ENCODE measurements at regions not wholly inside any gene's neighbourhood (a gene's known extent, or its start where the extent isn't known, plus 50 kb on each side); places are given as distances from the start of the nearest gene placed in this dataset.

DNA sequence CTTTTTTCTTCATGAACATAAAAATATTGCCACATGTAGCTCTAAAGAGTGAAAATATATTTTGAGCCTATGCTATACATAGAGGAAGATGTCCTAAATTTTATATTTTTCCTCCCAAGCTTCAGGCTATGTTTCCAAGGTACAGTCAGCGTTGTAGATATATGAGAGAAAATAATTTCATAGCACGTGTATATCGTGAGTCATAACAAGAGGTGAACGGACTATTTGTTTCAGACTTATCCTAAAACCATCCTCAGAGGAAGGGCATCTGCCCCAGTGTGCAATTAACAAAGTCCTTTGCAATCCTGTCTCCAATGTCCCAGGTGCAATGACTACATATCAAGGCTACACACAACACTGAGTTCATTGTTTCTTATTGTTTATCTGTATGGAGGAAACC, 177.3 kb upstream of the ARRDC4 start:
- H3K36me3 ChIP-seq (replicated peaks; ENCODE audit: control insufficient read depth, insufficient read depth, low read length): no peaks in the 10 kb centered on the region
- no peaks in the 10 kb centered on the region for H3K27me3 ChIP-seq (ENCODE audit: control insufficient read depth, insufficient read depth, low read length)

DNA sequence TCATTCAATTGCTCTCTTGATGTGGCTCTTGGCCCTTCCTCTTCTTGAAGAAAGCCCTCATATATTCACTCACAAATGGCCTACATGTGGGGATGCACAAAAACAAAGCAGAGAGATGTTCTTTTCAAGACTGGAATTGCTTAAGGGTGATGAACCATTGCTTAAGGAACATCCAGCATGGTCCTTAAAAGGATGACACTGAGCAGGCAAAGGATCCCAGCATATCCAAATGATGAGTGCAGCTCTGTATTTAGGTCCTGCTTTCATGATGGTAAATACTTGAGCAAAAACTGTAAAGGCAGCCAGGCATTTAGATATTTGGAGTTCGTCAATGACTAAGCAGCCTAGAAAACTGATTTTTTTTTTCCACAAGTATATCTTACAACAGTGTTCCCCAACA, 173.8 kb upstream of the ARRDC4 start:
- Histone ChIP-seq H3K27me3 (ENCODE audit: control insufficient read depth, insufficient read depth, low read length) (no peaks in the 10 kb centered on the region), H3K36me3 (replicated peaks; ENCODE audit: control insufficient read depth, insufficient read depth, low read length) (no peaks in the 10 kb centered on the region; the same call in 1 of the 2 replicates), H3K4me3 (ENCODE audit: insufficient read depth, low read depth, low read length) (no peak overlapping the region)
- DNase-seq: no peak

More for the DNA sequence above, 177.3 kb upstream of the ARRDC4 start:
- no peak for DNase-seq
- no peak overlapping the region for H3K4me3 ChIP-seq (ENCODE audit: insufficient read depth, low read depth, low read length)

DNA sequence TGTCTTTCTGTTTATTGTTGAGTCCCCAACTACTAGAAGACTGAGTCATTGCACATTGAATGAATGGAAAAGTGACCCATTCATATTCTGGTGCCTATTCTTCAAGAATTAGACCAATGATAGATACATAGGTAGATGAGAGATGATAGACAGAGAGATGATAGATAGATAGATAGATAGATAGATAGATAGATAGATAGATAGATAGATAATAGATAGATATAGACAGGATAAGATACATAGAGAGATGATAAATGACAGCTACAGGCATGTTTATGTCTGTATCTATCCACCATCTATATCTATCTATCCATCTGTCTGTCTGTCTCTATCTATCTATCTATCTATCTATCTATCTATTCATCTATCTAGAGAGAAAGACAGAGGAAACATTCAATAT, 170.3 kb upstream of the ARRDC4 start:
- Histone ChIP-seq H3K4me3 (ENCODE audit: insufficient read depth, low read depth, low read length) (no peak overlapping the region), H3K36me3 (replicated peaks; ENCODE audit: control insufficient read depth, insufficient read depth, low read length) (no peaks in the 10 kb centered on the region; the same call in 1 of the 2 replicates), H3K27me3 (ENCODE audit: control insufficient read depth, insufficient read depth, low read length) (no peaks in the 10 kb centered on the region)
- no peak for DNase-seq

DNA sequence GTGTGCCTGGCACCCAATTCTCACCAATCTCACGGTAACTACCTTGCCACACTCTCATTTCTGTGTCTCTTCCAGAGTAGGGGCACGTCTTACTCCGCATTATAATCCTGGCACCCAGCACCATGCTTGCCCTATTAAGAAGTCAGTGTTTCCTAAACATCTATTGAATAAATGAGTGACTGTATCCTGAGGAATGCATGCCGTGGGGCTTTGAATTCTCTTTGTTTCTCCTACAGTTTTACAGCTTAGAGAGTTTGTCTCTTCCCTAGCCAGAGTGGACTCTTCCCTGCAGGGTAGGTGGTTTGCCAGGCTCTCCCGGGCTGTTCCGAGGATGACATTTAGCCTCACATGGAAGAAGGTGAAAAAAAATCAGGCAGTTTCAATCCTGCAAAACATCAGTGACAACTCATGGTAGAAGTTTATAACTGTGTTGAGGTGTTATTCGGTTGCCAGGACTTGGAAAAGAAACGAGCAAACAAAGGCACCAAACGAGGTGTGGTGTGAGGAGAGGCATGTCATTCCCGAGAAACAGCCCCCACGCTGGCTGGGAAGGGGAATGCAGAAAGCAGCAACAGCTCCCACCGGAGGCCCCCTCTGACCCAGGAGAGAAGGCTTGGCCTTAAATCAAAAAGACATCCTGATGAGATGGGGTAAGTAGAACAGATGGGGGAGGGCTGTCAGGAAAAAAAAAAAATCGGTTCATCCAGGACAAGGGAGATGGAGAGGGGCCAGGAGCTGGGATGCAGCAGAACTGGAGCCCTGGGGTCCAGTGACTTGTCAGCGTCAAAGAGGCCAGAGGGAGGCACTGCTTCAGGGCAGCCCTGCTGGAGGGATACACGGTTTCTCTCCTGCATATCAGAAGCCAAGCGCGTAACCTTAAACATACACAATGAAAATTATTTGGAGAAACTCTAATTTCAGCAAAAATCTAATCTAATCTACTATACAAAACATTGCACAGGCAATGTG, 168.4 kb upstream of the ARRDC4 start:
- Histone ChIP-seq H3K27me3 (ENCODE audit: control insufficient read depth, insufficient read depth, low read length) (no peaks in the 10 kb centered on the region), H3K36me3 (replicated peaks; ENCODE audit: control insufficient read depth, insufficient read depth, low read length) (no peaks in the 10 kb centered on the region; the same call in 1 of the 2 replicates), H3K4me3 (ENCODE audit: insufficient read depth, low read depth, low read length) (no peak overlapping the region)
- peak; percentile 14 for DNase-seq

DNA sequence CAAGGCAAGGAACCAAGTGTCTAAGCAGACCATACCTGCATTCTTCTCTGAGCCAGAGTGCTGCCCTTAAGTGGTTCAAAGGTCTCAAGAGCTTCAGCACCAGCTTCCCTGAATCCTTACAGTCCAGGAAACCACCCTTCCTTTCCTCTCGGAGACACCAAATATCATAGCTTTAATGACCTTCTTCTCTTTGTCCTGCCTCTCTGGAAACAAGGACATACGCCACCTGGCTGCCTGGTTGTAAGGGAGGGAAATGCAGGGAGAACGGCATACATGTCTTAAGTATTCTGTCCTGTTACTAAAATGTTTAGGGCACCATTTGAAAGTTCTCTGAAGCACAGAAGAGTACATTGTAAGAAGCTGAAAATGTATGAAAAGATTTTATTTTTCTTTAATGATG, 155.6 kb upstream of the ARRDC4 start:
- DNase-seq: no peak
- Histone ChIP-seq H3K27me3 (ENCODE audit: control insufficient read depth, insufficient read depth, low read length) (no peaks in the 10 kb centered on the region), H3K36me3 (replicated peaks; ENCODE audit: control insufficient read depth, insufficient read depth, low read length) (no peaks in the 10 kb centered on the region), H3K4me3 (ENCODE audit: insufficient read depth, low read depth, low read length) (no peak overlapping the region)

DNA sequence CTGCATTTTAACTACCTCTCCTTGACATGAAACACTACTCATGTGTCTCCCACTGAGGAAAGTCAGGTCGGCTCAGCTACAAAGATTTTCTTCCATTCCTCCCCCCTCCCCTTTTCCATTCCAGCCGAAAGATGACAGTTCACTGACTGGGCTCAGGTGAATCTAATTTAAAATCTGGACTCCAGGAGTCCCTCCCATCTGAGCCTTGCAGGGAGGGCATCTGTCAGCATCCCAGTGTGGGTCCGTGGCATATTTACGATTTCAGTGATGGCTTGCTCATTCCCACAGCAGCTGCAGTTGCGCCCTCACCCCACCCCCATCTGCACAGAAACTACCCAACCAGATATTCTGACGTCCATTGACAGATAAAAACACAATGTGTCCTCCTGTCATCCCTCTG, 153.7 kb upstream of the ARRDC4 start:
- no peaks in the 10 kb centered on the region for H3K36me3 ChIP-seq (replicated peaks; ENCODE audit: control insufficient read depth, insufficient read depth, low read length)
- DNase-seq: no peak
- no peaks in the 10 kb centered on the region for H3K27me3 ChIP-seq (ENCODE audit: control insufficient read depth, insufficient read depth, low read length)

DNA sequence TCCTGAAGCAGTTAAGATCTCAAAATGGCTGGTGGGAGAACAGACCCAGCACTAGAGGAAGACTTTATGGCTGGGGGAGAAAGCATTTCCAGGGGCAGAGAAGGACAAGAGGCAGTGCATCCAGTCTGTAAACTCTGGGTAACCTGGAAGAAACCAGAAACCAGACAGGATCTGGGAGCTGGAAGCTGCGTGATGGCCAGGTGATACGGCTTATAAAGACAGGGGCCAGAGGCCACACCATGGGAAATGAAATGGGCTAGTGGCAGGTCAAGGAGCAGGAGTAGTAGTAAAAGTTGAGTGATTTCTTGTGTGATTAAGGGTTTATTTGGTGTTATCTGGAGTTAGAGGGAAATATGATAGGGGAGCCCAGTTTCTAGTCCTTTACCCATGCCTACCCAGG, 144.7 kb upstream of the ARRDC4 start:
- Histone ChIP-seq H3K4me3 (ENCODE audit: insufficient read depth, low read depth, low read length) (no peak overlapping the region), H3K27me3 (ENCODE audit: control insufficient read depth, insufficient read depth, low read length) (no peaks in the 10 kb centered on the region), H3K36me3 (replicated peaks; ENCODE audit: control insufficient read depth, insufficient read depth, low read length) (no peaks in the 10 kb centered on the region)
- DNase-seq: no peak

More for the DNA sequence above, 153.7 kb upstream of the ARRDC4 start:
- no peak overlapping the region for H3K4me3 ChIP-seq (ENCODE audit: insufficient read depth, low read depth, low read length)

DNA sequence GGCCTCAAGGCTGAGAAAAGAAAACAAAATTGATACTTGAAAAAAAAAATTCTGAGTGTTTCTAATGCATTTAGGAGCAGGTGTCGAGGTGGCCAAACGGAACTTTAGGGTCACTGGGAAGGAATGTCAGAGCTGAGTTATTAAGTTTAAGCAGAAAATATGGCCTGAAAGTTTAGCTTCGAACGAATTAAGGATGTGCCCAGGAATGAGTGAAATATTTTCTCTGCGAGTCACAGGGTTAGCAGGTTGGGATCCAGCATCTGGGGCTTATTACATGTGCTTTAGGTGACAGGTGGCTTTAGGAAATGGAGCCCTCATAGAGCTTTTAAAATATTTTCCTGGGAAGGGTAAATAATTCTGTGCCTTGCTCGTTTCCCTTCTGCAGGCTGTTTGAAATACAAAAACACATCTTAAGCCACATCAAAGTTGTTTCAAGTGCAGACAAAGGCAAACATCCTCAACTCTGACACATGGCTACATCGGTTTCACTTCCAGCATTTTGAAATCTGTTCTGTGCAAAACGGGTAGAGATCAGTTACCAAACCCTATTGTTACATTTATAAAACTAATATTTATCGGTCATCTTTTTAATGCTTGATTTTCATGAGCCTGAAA, 143.1 kb upstream of the ARRDC4 start:
- Histone ChIP-seq H3K4me3 (ENCODE audit: insufficient read depth, low read depth, low read length) (no peak overlapping the region), H3K36me3 (replicated peaks; ENCODE audit: control insufficient read depth, insufficient read depth, low read length) (no peaks in the 10 kb centered on the region), H3K27me3 (ENCODE audit: control insufficient read depth, insufficient read depth, low read length) (no peaks in the 10 kb centered on the region)
- DNase-seq: no peak

DNA sequence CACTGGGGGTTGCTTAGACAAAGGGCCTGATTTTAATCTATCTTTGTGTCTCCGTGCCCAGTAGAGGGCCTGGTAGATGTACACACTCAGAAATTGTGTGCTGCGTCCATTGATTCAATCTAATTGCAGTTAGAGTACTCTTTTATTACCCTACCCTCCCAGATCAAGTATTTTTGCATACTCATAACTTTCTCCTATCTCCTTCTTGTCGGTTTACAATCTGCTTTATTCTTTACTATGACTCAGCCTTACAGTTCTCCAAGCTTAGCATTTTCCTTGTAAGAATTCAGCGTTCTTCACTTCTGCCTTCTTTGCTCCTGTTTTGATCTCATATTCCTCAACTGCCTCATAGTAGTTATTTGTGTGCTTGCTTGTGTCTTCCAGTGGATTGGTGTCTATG, 124.5 kb upstream of the ARRDC4 start:
- Histone ChIP-seq H3K27me3 (ENCODE audit: control insufficient read depth, insufficient read depth, low read length) (no peaks in the 10 kb centered on the region), H3K36me3 (replicated peaks; ENCODE audit: control insufficient read depth, insufficient read depth, low read length) (no peaks in the 10 kb centered on the region), H3K4me3 (ENCODE audit: insufficient read depth, low read depth, low read length) (no peak overlapping the region)
- DNase-seq: no peak

DNA sequence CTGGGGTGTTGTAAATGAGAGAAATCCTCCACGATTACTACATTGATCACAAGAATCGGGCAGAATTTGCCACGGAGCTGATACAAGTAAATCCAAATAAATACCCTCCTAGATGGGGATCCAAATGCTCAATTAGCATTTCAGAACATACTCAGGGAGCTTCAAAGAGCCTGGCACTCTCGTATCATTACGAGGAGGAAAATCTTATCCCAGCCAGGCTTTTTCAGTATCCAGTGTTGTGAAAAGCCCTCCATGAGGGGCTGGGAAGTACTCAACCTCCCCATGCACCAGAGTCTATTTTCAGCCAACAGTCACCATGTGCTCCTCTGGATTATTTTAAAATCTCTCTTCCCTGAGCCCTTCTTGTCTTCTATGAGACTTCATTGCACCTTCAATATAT, 122.6 kb upstream of the ARRDC4 start:
- no peaks in the 10 kb centered on the region for H3K27me3 ChIP-seq (ENCODE audit: control insufficient read depth, insufficient read depth, low read length)
- DNase-seq: no peak
- H3K4me3 ChIP-seq (ENCODE audit: insufficient read depth, low read depth, low read length): no peak overlapping the region
- H3K36me3 ChIP-seq (replicated peaks; ENCODE audit: control insufficient read depth, insufficient read depth, low read length): no peaks in the 10 kb centered on the region

DNA sequence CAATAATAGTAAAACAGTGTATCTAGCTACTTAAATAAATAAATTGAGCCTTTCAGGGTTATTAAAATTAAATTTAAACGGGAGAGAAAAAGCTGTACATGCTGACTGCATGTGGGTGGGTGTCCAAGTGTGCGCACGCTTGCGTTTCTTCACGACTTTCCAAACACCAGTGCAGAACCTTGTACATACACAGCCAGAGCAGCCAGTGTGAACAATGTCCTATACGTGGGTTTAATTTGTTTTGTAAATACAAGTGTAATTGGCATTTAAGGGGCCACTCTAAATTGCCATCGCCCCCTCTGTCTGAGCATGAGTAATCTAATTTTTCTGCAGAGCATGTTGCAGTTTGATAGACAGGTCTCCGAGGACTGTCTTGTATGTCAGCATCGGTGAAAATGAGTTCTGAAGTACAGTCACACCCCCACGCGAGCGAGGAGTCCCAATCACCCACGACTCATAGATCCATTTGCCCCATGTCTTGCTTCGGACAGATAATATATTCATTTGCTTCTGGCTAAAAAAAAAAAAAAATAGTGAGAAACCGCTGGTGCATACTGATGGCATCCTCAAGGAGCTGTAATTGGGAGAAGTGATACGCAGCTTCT, 121.8 kb upstream of the ARRDC4 start:
- no peak for DNase-seq
- no peaks in the 10 kb centered on the region for H3K36me3 ChIP-seq (replicated peaks; ENCODE audit: control insufficient read depth, insufficient read depth, low read length)
- no peaks in the 10 kb centered on the region for H3K27me3 ChIP-seq (ENCODE audit: control insufficient read depth, insufficient read depth, low read length)
- no peak overlapping the region for H3K4me3 ChIP-seq (ENCODE audit: insufficient read depth, low read depth, low read length)

DNA sequence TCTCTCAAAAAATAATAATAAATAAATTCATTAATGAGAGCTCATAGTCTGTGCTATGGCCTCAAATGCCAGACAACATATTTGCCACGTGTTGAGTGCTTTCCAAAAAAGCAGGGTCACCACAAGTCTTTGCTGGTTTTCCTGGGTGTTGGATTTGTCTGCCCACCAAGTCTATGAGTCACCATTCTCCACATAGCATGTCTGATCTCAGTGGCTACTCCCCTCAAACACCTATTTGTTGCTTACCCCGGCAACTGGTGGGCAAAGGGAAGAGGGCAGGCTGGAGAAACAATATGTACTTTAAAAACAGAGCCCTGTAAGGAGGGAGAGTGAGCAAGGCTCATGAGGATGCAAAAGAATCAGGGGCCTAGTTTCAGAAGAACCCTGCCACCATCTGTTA, 120.0 kb upstream of the ARRDC4 start:
- Histone ChIP-seq H3K36me3 (replicated peaks; ENCODE audit: control insufficient read depth, insufficient read depth, low read length) (no peaks in the 10 kb centered on the region), H3K27me3 (ENCODE audit: control insufficient read depth, insufficient read depth, low read length) (no peaks in the 10 kb centered on the region), H3K4me3 (ENCODE audit: insufficient read depth, low read depth, low read length) (no peak overlapping the region)
- DNase-seq: no peak

DNA sequence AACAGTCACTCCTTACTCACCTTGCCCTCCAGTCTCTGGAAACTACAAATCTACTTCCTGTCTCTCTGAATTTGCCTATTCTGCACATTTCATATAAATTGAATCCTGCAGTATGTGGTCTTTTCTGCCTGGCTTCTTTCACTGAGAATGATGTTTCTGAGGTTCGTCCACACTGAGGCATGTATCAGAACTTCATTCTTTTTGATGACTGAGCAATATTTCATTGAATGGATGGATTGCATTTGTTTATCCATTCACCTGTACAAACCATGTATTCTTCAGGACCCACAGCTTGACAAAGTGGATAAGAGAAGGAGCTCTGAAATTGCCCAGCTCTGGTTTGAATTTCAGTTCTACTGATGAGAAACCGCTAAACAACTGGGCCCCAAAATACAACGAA, 118.9 kb upstream of the ARRDC4 start:
- no peak for DNase-seq
- Histone ChIP-seq H3K4me3 (ENCODE audit: insufficient read depth, low read depth, low read length) (no peak overlapping the region), H3K27me3 (ENCODE audit: control insufficient read depth, insufficient read depth, low read length) (no peaks in the 10 kb centered on the region), H3K36me3 (replicated peaks; ENCODE audit: control insufficient read depth, insufficient read depth, low read length) (no peaks in the 10 kb centered on the region)

DNA sequence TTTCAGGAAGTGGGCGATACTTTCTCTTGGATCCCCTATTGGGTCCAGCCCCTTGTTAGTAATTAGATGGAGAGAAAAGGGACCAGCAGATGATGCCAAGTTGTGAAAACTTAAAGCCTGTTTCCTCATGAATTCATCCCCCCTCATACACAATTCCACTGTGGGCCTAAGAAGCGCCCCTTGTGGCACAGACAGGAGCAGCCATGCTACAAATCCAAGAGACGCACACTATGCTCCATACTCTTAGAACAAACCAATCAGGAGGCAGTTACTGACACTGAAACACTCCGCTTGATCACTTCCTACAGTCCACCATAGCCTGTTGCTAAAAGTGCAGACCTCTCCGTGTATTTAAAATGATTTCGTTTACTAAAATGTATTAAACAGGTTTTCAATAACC, 111.3 kb upstream of the ARRDC4 start:
- H3K27me3 ChIP-seq (ENCODE audit: control insufficient read depth, insufficient read depth, low read length): no peaks in the 10 kb centered on the region
- no peaks in the 10 kb centered on the region for H3K36me3 ChIP-seq (replicated peaks; ENCODE audit: control insufficient read depth, insufficient read depth, low read length)
- H3K4me3 ChIP-seq (ENCODE audit: insufficient read depth, low read depth, low read length): no peak overlapping the region
- DNase-seq: no peak

DNA sequence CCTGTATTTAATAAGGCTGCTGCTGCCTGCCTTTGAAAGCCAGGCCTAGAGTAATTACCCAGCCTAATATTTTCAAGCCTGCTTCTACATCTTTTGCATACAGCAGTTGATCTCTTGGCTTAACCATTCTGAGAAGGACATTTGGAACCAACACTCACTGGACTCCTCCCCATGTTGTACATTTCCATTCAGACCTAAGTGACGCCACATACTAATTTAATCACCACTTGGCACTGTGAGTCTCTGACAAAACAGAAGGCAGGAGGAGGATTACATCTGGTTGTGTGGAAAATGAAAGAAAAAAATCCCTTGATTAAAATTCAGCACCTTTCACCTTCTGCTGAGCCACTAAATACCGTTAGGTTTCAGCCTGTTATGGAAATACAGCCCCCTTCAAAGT, 102.2 kb upstream of the ARRDC4 start:
- Histone ChIP-seq H3K36me3 (replicated peaks; ENCODE audit: control insufficient read depth, insufficient read depth, low read length) (no peaks in the 10 kb centered on the region), H3K27me3 (ENCODE audit: control insufficient read depth, insufficient read depth, low read length) (no peaks in the 10 kb centered on the region), H3K4me3 (ENCODE audit: insufficient read depth, low read depth, low read length) (no peak overlapping the region)
- DNase-seq: no peak

All from H7 (cell line).